ENCODE measurements at regions not wholly inside any gene's neighbourhood (a gene's known extent, or its start where the extent isn't known, plus 50 kb on each side); places are given as distances from the start of the nearest gene placed in this dataset.

- no peak for DNase-seq
Observed at GRCh38 chr6:155970472-155970871, 514.8 kb upstream of the NOX3 start.

GRCh38 chr6:155968921-155969320 is 513.3 kb upstream of the NOX3 start:
- DNase-seq, result no peak

- no peak for DNase-seq
Observed at GRCh38 chr6:155967322-155967721, 511.7 kb upstream of the NOX3 start.

GRCh38 chr6:155964544-155964943 is 508.9 kb upstream of the NOX3 start:
- no peak for DNase-seq

GRCh38 chr6:155962276-155962675 is 506.6 kb upstream of the NOX3 start:
- no peak for DNase-seq

GRCh38 chr6:155959898-155960495 is 504.4 kb upstream of the NOX3 start:
- DNase-seq, result no peak

- DNase-seq, result no peak
Observed at GRCh38 chr6:155958550-155958949, 502.9 kb upstream of the NOX3 start.

- no peak for DNase-seq
Observed at GRCh38 chr6:155955038-155955437, 499.4 kb upstream of the NOX3 start.

- DNase-seq, result no peak
Observed at GRCh38 chr6:155954149-155954548, 498.5 kb upstream of the NOX3 start.

- no peak for DNase-seq
Observed at GRCh38 chr6:155949256-155949655, 493.6 kb upstream of the NOX3 start.

- DNase-seq, result no peak
Observed at GRCh38 chr6:155946860-155947259, 491.2 kb upstream of the NOX3 start.

GRCh38 chr6:155943635-155944034 is 488.0 kb upstream of the NOX3 start:
- DNase-seq, result no peak

GRCh38 chr6:155939253-155939652 is 483.6 kb upstream of the NOX3 start:
- DNase-seq, result no peak

GRCh38 chr6:155936551-155936950 is 480.9 kb upstream of the NOX3 start:
- DNase-seq, result no peak

GRCh38 chr6:155936127-155936526 is 480.5 kb upstream of the NOX3 start:
- no peak for DNase-seq

GRCh38 chr6:155916846-155917624 is 461.4 kb upstream of the NOX3 start:
- DNase-seq, result no peak

- DNase-seq, result no peak
Observed at GRCh38 chr6:155915651-155916050, 460.0 kb upstream of the NOX3 start.

- DNase-seq, result no peak
Observed at GRCh38 chr6:155913816-155914215, 458.2 kb upstream of the NOX3 start.

GRCh38 chr6:155909710-155910109 is 454.1 kb upstream of the NOX3 start:
- no peak for DNase-seq

- no peak for DNase-seq
Observed at GRCh38 chr6:155895641-155896040, 440.0 kb upstream of the NOX3 start.

GRCh38 chr6:155894758-155895157 is 439.1 kb upstream of the NOX3 start:
- DNase-seq, result no peak

- DNase-seq, result no peak
Observed at GRCh38 chr6:155894262-155894661, 438.6 kb upstream of the NOX3 start.

GRCh38 chr6:155890409-155890808 is 434.8 kb upstream of the NOX3 start:
- DNase-seq, result no peak

GRCh38 chr6:155889410-155889809 is 433.8 kb upstream of the NOX3 start:
- DNase-seq, result no peak

- no peak for DNase-seq
Observed at GRCh38 chr6:155887421-155887820, 431.8 kb upstream of the NOX3 start.

Data from activated CD4-positive, alpha-beta T cell treated with anti-CD3 and anti-CD28 coated beads, Interleukin-2, amount 50 U/mL, for 16 hours (primary cell).